ENCODE measurements at regions not wholly inside any gene's neighbourhood (a gene's known extent, or its start where the extent isn't known, plus 50 kb on each side); places are given as distances from the start of the nearest gene placed in this dataset.

- no peak overlapping the region for H3K9ac ChIP-seq (ENCODE audit: low read depth, low read length)
- no peak overlapping the region for H3K27ac ChIP-seq (ENCODE audit: insufficient read depth, low read length)
- ChIA-PET POLR2A (ENCODE audit: unreplicated experiment) (no interaction called here), CTCF (no interaction called here)
- no peak overlapping the region for H3K14ac ChIP-seq (replicated peaks; ENCODE audit: low read depth, low read length)
- intact Hi-C loops (cut with micrococcal nuclease): no loop called here
- no peak overlapping the region for H2AK9ac ChIP-seq (replicated peaks; ENCODE audit: low read depth, low read length, poor library complexity)
- H2BK5ac ChIP-seq (ENCODE audit: low read depth, low read length, poor library complexity, severe bottlenecking): no peak overlapping the region
- no peak overlapping the region for H2BK20ac ChIP-seq (ENCODE audit: low read depth, low read length)
- H4K91ac ChIP-seq (ENCODE audit: insufficient read depth, low read depth, low read length): no peak overlapping the region
- H4K8ac ChIP-seq (ENCODE audit: low read depth in 2 of 2, low read length in 2 of 2): no peak overlapping the region
- H3K4me1 ChIP-seq (ENCODE audit: control insufficient read depth, insufficient read depth, low read length): no peaks in the 10 kb centered on the region
- H3K4me2 ChIP-seq (ENCODE audit: low read depth, low read length): no peak overlapping the region
- in situ Hi-C loops (cut with MboI; ENCODE audit: low sequenced_read_pairs): no loop called here
- dilution Hi-C loops (cut with HindIII; ENCODE audit: low sequenced_read_pairs, unreplicated experiment): no loop called here
- no peak overlapping the region for H3K4me3 ChIP-seq (ENCODE audit: insufficient read depth, low read depth, low read length)
- no peak overlapping the region for H2BK120ac ChIP-seq (ENCODE audit: low read depth, low read length)
- no peak overlapping the region for H3K4ac ChIP-seq (ENCODE audit: low read depth, low read length)
- no peak overlapping the region for H4K5ac ChIP-seq (ENCODE audit: low read depth, low read length)
- ATAC-seq (ENCODE audit: low read depth): no peak
- no peak overlapping the region for H3K23ac ChIP-seq (ENCODE audit: low read depth, low read length)
- H3K9me1 ChIP-seq (ENCODE audit: insufficient read depth, low read length): no peaks in the 10 kb centered on the region
- H3K56ac ChIP-seq (ENCODE audit: extremely low read depth, insufficient read depth, low read length): no peak overlapping the region
- H2AK5ac ChIP-seq (ENCODE audit: low read depth, low read length): no peak overlapping the region
- H4K20me1 ChIP-seq (ENCODE audit: insufficient read depth, low read length): no peaks in the 10 kb centered on the region
- H2AFZ ChIP-seq (replicated peaks; ENCODE audit: low read length, poor library complexity): no peak overlapping the region
- BruUV-seq (replicated peaks): no TSS peak
- no peak overlapping the region for H3K18ac ChIP-seq (ENCODE audit: low read depth, low read length)
- H3K79me1 ChIP-seq (ENCODE audit: low read depth in 1 of 2, low read length in 2 of 2): no peaks in the 10 kb centered on the region
- H2BK15ac ChIP-seq (ENCODE audit: low read depth, low read length): no peak overlapping the region
- H3K9me3 ChIP-seq (ENCODE audit: control insufficient read depth, insufficient read depth, low read length): peaks cover 2% of the 10 kb centered on the region
- no peaks in the 10 kb centered on the region for H3K27me3 ChIP-seq (ENCODE audit: control insufficient read depth, insufficient read depth, low read length)
- TF ChIP-seq POLR2A (IDR thresholded peaks at IDR 0.05; ENCODE audit: low read depth, low read length) (no peak), BHLHE40 (IDR thresholded peaks at IDR 0.05; ENCODE audit: low read depth, low read length) (no peak), ELK1 (IDR thresholded peaks at IDR 0.05; ENCODE audit: borderline replicate concordance, low read depth, low read length) (no peak), USF2 (IDR thresholded peaks at IDR 0.05; ENCODE audit: low read depth, low read length) (no peak), CTCF (conservative IDR thresholded peaks at IDR 0.05; ENCODE audit: low read depth, low read length) (no peak), RCOR1 (IDR thresholded peaks at IDR 0.05; ENCODE audit: insufficient replicate concordance, low read length) (no peak), CEBPB (IDR thresholded peaks at IDR 0.05; ENCODE audit: low read depth, low read length) (no peak), FOS (IDR thresholded peaks at IDR 0.05; ENCODE audit: low read depth, low read length) (no peak), CHD1 (IDR thresholded peaks at IDR 0.05; ENCODE audit: low read depth, low read length) (no peak)
- no peak for DNase-seq
- no peaks in the 10 kb centered on the region for H3K36me3 ChIP-seq (ENCODE audit: control insufficient read depth, insufficient read depth, low read length)
These were observed 1069.9 kb downstream of the DNAJB9 start for GRCh38 chr7:109639561-109639960.
